HG03354 (cell line): ENCODE measurements at regions not wholly inside any gene's neighbourhood (a gene's known extent, or its start where the extent isn't known, plus 50 kb on each side); places are given as distances from the start of the nearest gene placed in this dataset.
"Not testable (repeated sequence)": the region's sequence is repeated elsewhere in the genome, so short reads cannot be mapped to it uniquely, and the experiment has no call there.

ENCODE experiments used
- ATAC-seq: cut with Tn5 transposase; IDR thresholded peaks from one replicate; pipeline ENCODE4 v1.9.1; 2021; ENCODE audit warnings: mild to moderate bottlenecking; ENCODE audit not compliant: unreplicated experiment, poor library complexity, severe bottlenecking

DNA sequence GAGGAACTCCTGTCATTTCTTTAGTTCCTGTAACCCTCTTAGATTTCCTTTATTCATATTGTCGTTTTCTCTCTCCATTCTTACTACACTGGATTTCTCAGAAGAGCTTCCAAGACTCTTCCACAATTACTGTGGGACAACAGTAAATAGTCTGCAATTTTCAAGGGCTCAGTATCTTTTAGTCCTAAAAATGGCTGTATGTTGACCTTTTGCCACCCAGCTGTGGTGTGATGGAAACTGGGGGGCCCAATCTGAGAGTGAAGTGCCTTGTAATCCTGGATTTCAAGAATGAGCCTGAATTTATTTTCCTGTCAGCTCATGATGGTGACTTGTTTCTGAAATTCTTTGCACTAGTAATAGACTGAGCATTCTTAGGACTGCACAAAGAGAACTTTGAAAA is 277.6 kb upstream of the RASGRP1 start:
- no peak for ATAC-seq

DNA sequence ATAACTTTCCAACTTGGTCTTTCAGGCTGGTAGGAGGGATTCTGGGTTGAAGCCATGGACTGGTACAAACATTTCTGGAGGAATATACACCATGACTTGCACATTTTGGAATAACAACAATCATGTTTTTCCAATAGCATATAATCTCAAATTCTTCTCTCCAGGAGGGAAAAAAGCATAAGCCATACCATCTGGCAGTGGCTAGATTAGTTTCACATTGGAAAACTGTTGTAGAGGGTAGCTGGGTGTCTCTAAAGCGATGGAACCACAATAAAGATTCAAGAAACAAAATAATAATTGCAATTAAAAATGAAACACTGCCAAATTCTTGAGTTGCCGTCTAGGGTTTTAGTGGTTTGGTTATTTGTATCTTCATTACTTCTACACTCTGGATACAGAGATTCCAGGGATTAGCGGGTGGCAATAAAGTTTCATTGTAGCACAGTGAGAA is 278.5 kb upstream of the RASGRP1 start:
- ATAC-seq: no peak

DNA sequence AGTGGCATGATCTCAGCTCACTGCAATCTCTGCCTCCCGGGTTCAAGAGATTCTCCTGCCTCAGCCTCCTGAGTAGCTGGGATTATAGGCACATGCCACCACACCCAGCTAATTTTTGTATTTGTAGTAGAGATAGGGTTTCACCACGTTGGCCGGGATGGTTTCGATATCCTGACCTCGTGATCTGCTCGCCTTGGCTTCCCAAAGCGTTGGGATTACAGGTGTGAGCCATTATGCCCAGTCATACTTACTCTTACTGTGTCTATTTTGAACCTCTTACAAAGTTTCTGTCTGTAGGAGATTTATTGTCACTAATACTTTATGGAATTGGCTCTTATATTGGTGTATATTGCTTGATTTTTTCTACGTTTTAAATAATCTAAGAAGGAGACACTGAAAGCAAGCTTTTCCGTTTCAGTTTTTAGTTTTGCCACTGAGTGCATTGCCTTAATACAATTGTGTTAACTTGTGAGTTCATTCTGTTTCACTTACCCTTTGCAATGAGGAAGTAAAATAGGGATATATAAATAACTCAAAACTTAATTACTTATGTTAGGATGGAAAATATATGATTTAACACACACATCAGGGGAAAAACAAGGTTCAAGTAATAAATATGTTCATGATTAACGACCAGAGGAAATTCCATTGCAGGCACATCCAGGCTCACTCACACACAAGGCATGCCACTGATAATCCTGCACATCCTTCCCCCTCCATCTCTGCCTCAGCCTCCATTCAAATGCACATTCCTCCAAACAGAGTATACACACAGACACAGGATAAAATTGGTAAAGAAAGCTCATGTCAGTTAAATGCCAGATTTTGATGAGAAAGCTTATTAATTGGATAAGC is 279.3 kb upstream of the RASGRP1 start:
- no peak for ATAC-seq

DNA sequence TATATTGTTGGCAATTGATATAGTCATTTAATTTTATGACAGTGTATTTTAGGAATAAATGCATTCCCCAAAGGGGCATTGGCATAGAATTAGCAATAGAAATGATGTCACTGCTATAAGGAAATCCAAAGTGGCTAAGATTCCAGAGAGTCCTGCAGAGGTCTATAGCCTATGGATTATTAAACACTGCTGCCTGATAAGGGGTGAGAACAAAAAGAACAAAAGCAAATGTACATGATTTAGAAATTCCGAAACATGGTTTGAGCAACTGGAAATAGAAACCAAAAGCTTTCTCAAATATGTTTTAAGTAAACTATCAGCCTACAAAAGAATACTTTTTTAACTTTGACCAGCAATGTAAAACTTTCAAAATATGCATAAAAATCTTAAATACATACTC is 280.1 kb upstream of the RASGRP1 start:
- no peak for ATAC-seq

DNA sequence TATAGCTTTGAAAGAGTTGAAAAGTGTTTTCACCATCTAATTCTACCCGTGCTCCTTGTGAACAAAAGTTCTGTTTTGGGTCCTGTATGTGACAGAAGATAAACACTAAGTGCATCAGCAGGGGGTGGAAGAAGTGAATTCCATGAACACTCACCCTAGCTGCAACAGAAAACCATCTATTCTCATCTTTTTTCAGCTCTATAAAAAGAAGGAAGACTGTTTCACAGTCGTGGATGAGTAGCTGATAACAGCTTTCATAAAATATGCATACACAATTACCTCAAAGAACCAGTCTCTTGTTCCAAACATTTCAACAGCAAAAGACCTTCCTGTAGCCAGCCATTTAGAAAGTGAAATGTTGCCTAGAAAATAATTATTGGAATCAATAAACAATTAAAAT is 281.7 kb upstream of the RASGRP1 start:
- ATAC-seq: no peak

DNA sequence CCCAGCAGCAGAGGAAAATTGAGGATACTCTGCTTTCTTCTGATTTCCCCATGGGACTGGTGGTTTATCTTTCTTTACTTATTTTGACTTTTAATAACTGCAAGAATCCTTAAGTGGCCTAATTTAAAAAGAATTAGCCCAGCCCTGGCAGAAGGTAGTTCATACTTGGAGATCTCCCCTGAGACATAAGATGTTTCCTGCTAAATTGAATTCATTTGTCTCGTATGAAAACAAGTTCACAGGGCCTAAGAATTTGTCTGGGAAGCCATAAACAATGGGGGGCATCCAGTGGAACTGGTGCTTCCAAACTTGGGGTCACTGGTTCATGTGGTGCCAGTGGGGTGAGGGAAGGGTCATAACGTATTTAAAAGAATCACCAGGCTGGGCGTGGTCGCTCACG is 283.1 kb upstream of the RASGRP1 start:
- ATAC-seq: no peak

DNA sequence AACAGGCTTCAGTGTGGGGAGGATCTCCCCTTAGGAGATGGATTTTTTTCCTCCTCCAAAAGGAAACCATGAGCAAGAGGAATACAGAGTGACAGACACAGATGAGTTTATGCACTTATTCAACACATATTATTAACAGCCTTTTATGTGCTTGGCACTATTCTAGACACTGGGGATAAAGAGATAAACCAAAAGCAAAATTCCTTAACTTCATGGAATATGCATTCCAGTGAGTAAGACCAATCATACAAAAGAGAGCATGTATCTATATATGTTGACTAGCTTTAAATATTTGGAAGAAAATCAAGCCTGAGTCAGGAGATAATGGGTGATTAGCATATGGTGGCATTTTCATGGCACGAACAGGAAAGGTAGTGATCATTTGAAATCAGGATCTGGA is 284.4 kb upstream of the RASGRP1 start:
- no peak for ATAC-seq

DNA sequence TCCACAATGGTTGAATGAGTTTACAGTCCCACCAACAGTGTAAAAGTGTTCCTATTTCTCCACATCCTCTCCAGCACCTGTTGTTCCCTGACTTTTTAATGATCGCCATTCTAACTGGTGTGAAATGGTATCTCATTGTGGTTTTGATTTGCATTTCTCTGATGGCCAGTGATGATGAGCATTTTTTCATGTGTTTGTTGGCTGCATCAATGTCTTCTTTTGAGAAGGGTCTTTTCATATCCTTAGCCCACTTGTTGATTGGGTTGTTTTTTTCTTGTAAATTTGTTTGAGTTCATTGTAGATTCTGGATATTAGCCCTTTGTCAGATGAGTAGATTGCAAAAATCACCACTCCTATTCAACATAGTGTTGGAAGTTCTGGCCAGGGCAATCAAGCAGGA is 287.6 kb upstream of the RASGRP1 start:
- not testable (repeated sequence) for ATAC-seq

DNA sequence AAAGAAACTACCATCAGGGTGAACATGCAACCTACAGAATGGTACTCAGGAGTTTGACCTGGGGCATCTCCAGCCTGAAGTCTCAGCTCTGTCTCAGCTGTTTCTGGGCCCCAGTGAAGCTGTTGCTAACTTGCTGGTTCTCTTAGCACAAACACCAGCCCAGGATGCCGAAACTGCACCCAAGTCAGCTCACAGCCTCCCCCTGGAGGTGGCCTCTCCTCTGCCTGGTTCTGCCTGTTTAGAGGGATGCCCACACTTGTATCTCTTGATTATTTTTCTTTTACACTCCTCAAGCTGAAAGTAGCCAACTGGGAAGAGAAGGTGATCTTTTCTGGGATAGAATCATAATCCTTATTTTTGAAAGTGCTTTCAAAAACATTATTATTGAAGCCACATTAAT is 289.0 kb upstream of the RASGRP1 start:
- ATAC-seq: no peak

DNA sequence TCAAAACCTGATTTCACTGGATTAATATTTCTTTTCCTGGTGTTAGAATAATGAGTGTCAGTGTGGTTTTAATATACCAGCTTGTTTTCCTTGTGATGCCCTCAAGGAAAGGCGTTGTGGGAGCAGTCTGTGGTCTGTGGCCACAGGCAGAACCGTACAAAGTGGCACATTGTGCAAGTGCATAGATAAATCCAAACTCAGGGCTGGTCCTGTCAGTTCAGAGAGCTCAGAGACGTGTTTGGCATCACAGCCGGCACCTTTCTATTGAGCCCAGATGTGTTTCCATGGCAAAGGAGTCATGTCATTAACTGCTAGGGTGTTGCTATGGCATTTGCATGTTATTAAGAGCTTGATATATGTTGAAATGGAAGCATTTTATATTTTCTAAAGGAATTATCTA is 289.9 kb upstream of the RASGRP1 start:
- ATAC-seq: no peak

DNA sequence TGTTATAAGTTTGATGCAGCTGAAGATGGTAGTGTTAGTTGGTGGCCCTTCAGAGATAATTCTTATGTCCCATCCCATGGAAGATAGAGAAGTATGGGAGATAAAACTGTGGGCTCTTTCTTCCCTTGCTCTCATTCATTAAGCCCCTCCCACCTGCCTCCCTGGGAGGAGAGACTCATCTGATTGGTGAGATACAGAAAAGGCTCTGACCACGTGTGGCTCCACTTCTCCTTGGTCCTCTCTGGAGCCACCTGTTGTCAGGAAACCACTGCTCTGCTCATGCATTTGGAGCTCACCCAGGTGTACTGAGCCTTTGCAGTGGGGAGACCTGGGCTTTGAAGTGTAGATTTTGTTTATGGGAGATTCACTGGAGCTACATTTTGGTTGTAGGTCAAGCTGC is 293.2 kb upstream of the RASGRP1 start:
- no peak for ATAC-seq

DNA sequence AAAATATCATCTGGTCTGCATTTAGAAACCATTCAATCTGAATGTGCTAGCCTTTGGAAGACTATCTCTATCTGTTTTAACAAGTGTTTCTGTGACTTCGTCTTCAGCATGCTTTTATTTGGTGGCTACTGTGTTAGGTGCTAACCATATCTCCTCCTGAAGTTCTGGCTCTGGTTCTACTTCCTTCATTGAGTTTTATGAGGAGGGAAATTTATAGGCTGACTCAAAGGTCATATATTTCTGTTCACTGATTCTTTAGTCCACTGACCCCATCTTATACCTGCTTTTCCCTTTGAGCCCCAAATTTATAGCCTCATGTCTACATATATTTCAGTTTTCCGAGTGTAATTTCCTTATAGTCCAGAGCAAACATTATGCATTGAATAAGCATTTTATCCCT is 295.0 kb upstream of the RASGRP1 start:
- no peak for ATAC-seq

DNA sequence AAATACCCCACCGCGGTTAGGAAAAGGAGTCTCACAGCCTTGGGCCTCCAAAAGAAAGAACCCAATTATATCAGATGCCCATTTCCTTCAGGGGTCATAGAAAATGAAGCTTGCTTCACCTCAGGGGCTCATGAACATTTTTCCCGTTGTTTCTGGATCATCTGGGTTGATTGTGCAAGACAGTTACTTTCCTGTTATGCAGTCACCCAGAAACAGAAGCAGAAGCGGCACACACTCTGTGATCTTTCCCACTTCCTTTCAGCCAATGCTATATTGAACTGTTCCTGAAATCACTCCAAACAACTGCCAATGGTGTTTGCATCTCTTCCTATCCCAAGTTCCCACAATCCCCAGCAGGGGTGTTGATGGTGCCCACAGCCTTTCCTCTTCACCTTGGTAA is 295.6 kb upstream of the RASGRP1 start:
- no peak for ATAC-seq

DNA sequence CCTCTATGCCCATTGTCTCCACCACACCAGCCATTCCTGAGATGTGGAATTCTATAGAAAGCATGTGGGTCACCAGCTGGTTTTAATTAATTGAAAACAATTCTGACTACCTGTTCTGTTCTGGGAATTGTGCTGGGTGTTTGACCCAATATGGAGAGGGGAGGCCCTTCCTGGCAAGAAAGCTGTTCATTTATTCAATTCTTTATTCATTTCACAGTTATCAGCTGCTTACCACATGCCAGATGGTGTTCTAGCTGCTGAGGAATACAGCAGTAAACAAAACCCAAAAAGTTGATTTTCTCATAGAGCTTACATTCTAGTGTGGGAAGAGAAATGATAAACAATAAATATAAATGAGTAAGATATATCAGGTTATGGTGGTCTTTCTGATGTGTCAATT is 296.1 kb upstream of the RASGRP1 start:
- ATAC-seq: no peak

DNA sequence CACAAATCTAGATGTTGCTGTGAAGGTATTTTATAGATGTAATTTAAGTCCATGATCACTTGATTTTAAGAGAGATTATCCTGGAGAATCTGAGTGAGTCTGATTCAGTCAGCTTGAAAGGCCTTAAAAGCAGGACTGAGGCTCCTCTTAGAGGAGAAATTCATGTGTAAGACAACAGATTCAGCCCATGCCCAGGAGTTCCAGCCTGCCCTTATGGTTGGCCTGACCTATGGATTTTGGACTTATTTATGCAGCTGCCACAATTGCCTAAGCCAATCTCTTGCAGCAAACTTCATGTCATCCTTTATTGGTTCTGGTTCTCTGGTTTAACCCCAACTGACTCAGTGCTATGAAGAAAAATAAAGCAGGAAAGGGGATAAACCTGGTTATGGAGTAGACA is 296.5 kb upstream of the RASGRP1 start:
- ATAC-seq: no peak

DNA sequence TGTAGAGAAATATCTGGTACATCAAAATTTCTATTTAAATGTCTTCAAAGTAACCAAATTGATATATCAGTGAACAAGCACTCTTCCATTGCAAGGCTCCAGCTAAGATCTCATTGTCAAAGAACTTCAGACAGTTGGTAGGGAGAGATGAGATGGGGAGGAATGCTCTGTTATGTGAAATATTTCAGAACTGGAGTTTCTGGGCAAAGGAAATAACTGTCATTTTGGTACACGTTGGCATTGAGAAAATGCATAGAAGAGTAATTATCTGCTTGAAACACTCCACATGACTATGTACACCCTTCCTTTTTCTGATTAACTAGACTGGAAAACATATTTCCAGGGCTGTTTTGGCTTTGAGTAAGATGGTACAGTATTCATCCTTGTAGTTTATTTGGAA is 297.5 kb upstream of the RASGRP1 start:
- ATAC-seq: no peak

DNA sequence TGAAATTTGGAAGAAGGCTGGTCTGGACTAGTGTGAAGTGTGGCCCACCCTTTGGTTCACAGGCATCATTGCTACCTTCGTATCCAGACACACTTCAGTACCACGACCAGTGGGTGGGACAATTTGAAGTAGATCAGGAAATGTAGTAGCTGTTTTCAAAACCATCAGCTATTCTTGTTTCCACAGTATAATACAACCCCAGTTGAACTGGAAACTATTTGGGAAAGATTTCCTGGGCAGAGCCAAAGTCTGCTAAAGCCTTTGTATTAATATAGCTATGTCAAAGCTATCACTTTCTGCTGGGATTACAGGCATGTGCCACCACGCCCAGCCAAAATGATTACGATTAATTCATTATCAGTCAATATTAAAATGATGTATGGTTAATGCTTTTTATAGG is 298.8 kb upstream of the RASGRP1 start:
- ATAC-seq: no peak

DNA sequence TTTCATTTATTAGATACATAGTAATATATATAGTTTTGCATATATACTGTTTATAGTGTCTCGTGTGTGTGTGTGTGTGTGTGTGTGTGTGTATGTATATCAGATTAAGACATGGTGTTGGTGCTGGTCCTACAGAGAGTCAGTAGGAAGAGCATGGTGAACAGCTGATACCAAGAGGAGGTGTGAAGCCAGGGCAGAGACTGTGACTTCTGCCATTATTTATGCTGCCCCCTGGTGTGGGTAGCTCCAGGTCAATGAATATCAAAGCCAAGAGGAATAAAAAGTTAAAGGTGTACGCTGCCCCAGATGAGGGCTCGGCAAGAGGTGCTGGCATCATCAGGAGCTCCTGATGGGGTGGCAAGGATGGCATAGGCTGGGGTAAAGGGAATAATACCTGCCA is 299.5 kb upstream of the RASGRP1 start:
- ATAC-seq: no peak

DNA sequence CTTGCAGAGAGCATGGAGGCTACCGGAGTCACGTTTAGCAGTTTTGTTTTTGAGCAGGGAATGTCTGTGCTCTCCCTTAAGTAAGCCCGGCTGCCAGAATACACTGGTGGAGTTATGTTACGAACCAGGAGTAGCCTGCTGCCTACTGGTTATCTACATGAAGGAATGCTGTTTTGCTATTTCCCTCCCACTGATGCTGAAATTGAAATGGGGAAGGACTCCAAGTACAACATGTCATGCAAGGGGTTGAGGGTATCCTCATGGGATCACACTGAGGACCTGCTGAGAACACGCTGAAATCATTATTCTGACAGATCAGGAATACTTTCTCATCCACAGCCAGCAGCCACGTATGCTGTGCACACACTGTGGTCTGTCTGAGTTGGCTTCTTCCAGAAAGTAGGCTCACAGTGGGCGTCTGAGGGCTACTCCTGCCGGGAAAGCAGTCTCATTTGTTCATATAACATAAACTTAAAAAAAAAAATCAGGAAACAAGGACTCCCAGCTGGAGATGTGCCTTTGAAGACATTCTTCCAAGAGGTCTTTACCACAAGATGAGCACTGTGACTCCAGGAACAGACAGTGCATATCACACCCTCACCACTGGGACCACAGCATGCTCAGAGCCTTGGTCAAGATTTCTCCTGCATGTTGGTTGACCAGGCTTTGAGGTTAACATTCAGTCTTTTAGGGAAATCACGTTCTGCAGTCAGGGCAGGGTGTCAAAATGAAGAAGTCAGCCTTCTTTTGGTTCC is 300.4 kb upstream of the RASGRP1 start:
- no peak for ATAC-seq

DNA sequence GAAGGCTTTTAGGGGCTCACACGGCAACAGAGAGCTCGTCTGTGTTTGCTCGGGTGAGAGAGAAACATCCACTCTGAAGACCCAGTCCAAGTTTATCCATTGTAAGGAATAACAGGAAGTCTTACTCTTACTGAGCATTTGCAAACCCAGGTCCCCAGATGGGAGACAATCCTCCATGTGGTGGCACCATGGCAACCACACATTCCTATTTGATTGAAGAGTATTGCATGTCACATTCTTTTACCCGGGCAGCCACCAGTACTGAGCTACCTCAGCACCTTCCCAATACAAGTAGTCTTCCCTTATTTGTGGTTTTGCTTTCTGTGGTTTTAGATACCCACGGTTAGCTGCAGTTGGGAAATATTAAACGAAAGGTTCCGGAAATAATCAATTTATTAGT is 302.9 kb upstream of the RASGRP1 start:
- ATAC-seq: no peak
